HL-60 (cell line): ENCODE measurements at regions not wholly inside any gene's neighbourhood (a gene's known extent, or its start where the extent isn't known, plus 50 kb on each side); places are given as distances from the start of the nearest gene placed in this dataset.

Experiments used
- CTCF ChIP-seq: IDR thresholded peaks from one replicate; pipeline ENCODE4 v1.5.1; 2011; ENCODE audit warnings: low read length, control low read depth, inconsistent platforms; ENCODE audit not compliant: insufficient read depth
- GABPA ChIP-seq: IDR thresholded peaks from 2 replicates; pipeline ENCODE4 v1.6.1; 2012; ENCODE audit warnings: low read depth
- POLR2AphosphoS5 ChIP-seq: IDR thresholded peaks from 2 replicates; pipeline ENCODE4 v1.6.1; 2012; ENCODE audit warnings: low read depth
- REST ChIP-seq: IDR thresholded peaks from 2 replicates; pipeline ENCODE4 v1.6.1; 2012; ENCODE audit warnings: low read depth; ENCODE audit not compliant: insufficient replicate concordance
- SPI1 ChIP-seq: IDR thresholded peaks from 2 replicates; pipeline ENCODE4 v1.6.1; 2012; ENCODE audit warnings: low read depth, mild to moderate bottlenecking, borderline replicate concordance

- TF ChIP-seq CTCF (no peak), SPI1 (no peak), REST (no peak), POLR2AphosphoS5 (no peak), GABPA (no peak)
These were observed 203.1 kb downstream of the LMBRD1 start for GRCh38 chr6:69593706-69594105.
